ENCODE measurements at regions not wholly inside any gene's neighbourhood (a gene's known extent, or its start where the extent isn't known, plus 50 kb on each side); places are given as distances from the start of the nearest gene placed in this dataset.

- intact Hi-C loops (cut with DNase I) = no loop called here
- no peak overlapping the region for H3K27ac ChIP-seq
- no peaks in the 10 kb centered on the region for H3K9me3 ChIP-seq
- H3K36me3 ChIP-seq = no peaks in the 10 kb centered on the region
- WGBS = 81% methylated on average over 1 of the region's 1 CpG
- H3K4me1 ChIP-seq (replicated peaks) = no peaks in the 10 kb centered on the region
- no peaks in the 10 kb centered on the region for H3K27me3 ChIP-seq (replicated peaks; ENCODE audit: insufficient read depth)
- no peak overlapping the region for H3K4me3 ChIP-seq
- TF ChIP-seq POLR2AphosphoS5 (IDR thresholded peaks at IDR 0.05) = no peak
- no peak for TF ChIP-seq CTCF (IDR thresholded peaks at IDR 0.05)
- no peak for TF ChIP-seq POLR2A (IDR thresholded peaks at IDR 0.05)
- no peak for DNase-seq (ENCODE audit: low spot score)
Measured at GRCh38 chr7:118974836-118975235, 750.3 kb downstream of the ANKRD7 start.

- WGBS = 55% methylated on average over 1 of the region's 1 CpG
Measured at GRCh38 chr7:118995350-118995749, 770.8 kb downstream of the ANKRD7 start.

GRCh38 chr7:119007236-119007635 is 782.7 kb downstream of the ANKRD7 start:
- Histone ChIP-seq H3K27ac (no peak overlapping the region), H3K9me3 (no peaks in the 10 kb centered on the region), H3K4me3 (no peak overlapping the region), H3K36me3 (no peaks in the 10 kb centered on the region), H3K27me3 (replicated peaks; ENCODE audit: insufficient read depth) (no peaks in the 10 kb centered on the region), H3K4me1 (replicated peaks) (no peaks in the 10 kb centered on the region)
- no peak for TF ChIP-seq POLR2A (IDR thresholded peaks at IDR 0.05)
- TF ChIP-seq CTCF (IDR thresholded peaks at IDR 0.05) = no peak
- DNase-seq (ENCODE audit: low spot score) = no peak
- intact Hi-C loops (cut with DNase I) = no loop called here

More at GRCh38 chr7:118995350-118995749, 770.8 kb downstream of the ANKRD7 start:
- Histone ChIP-seq H3K27ac (no peak overlapping the region), H3K27me3 (replicated peaks; ENCODE audit: insufficient read depth) (no peaks in the 10 kb centered on the region), H3K9me3 (no peaks in the 10 kb centered on the region), H3K36me3 (no peaks in the 10 kb centered on the region), H3K4me3 (no peak overlapping the region), H3K4me1 (replicated peaks) (no peaks in the 10 kb centered on the region)
- no peak for DNase-seq (ENCODE audit: low spot score)
- TF ChIP-seq POLR2A (IDR thresholded peaks at IDR 0.05) (no peak), CTCF (IDR thresholded peaks at IDR 0.05) (no peak), POLR2AphosphoS5 (IDR thresholded peaks at IDR 0.05) (no peak)
- intact Hi-C loops (cut with DNase I) = no loop called here

- no peak for DNase-seq (ENCODE audit: low spot score)
Measured at GRCh38 chr7:119010635-119011034, 786.1 kb downstream of the ANKRD7 start.

More at GRCh38 chr7:119010635-119011034, 786.1 kb downstream of the ANKRD7 start:
- Histone ChIP-seq H3K27me3 (replicated peaks; ENCODE audit: insufficient read depth) (no peaks in the 10 kb centered on the region), H3K9me3 (no peaks in the 10 kb centered on the region), H3K4me1 (replicated peaks) (no peaks in the 10 kb centered on the region), H3K36me3 (no peaks in the 10 kb centered on the region), H3K27ac (no peak overlapping the region), H3K4me3 (no peak overlapping the region)
- WGBS = 92% methylated on average over 1 of the region's 1 CpG
- TF ChIP-seq POLR2AphosphoS5 (IDR thresholded peaks at IDR 0.05) (no peak), CTCF (IDR thresholded peaks at IDR 0.05) (no peak), POLR2A (IDR thresholded peaks at IDR 0.05) (no peak)
- intact Hi-C loops (cut with DNase I) = loop anchor here (5.0 kb wide), 1 partner anchor 1148 kb away; no protein-coding TSS in a partner anchor
